ENCODE measurements at regions not wholly inside any gene's neighbourhood (a gene's known extent, or its start where the extent isn't known, plus 50 kb on each side); places are given as distances from the start of the nearest gene placed in this dataset.

GRCh38 chr13:22014469-22014868 is 343.6 kb downstream of the FGF9 start:
- DNase-seq = no peak
- no peaks in the 10 kb centered on the region for H3K9me2 ChIP-seq

More at GRCh38 chr13:22014469-22014868, 343.6 kb downstream of the FGF9 start:
- Histone ChIP-seq H3K4me3 (ENCODE audit: low read depth in 2 of 2, low read length in 1 of 2) (no peak overlapping the region), H4K20me1 (ENCODE audit: insufficient read depth) (no peaks in the 10 kb centered on the region), H3K9me3 (no peaks in the 10 kb centered on the region), H3K4me2 (no peak overlapping the region), H3K9ac (no peak overlapping the region), H3K36me3 (replicated peaks in 1 of 2; ENCODE audit: control insufficient read depth in 1 of 2, insufficient read depth in 2 of 2, low read length in 1 of 2) (no peaks in the 10 kb centered on the region), H3K79me2 (ENCODE audit: insufficient read depth) (no peaks in the 10 kb centered on the region), H2AFZ (ENCODE audit: low read depth) (no peak overlapping the region), H3F3A (replicated peaks; ENCODE audit: insufficient read depth) (no peaks in the 10 kb centered on the region), H3K27me3 (ENCODE audit: insufficient read depth) (no peaks in the 10 kb centered on the region), H3K27ac (ENCODE audit: low read depth in 2 of 2, low read length in 1 of 2) (no peak overlapping the region), H3K4me1 (ENCODE audit: control insufficient read depth in 1 of 2, insufficient read depth in 2 of 2, low read depth in 1 of 2, low read length in 1 of 2) (no peaks in the 10 kb centered on the region)
- CTCF ChIA-PET = no interaction called here
- TF ChIP-seq NFIC (IDR thresholded peaks at IDR 0.05; ENCODE audit: borderline replicate concordance) (no peak), SIN3A (IDR thresholded peaks at IDR 0.05; ENCODE audit: borderline replicate concordance, low read depth, low read length) (no peak), RCOR1 (IDR thresholded peaks at IDR 0.05; ENCODE audit: low read length) (no peak), SMC3 (IDR thresholded peaks at IDR 0.05; ENCODE audit: low read depth, low read length) (no peak), EP300 (IDR thresholded peaks at IDR 0.05; ENCODE audit: borderline replicate concordance in 1 of 2, low read depth in 1 of 2, low read length in 1 of 2) (no peak), RAD21 (IDR thresholded peaks at IDR 0.05; ENCODE audit: low read length) (no peak), MXI1 (IDR thresholded peaks at IDR 0.05; ENCODE audit: low read depth, low read length) (no peak), FOSL2 (IDR thresholded peaks at IDR 0.05; ENCODE audit: borderline replicate concordance, low read depth) (no peak), TEAD4 (IDR thresholded peaks at IDR 0.05; ENCODE audit: borderline replicate concordance, insufficient read depth) (no peak), USF2 (IDR thresholded peaks at IDR 0.05; ENCODE audit: borderline replicate concordance, low read depth, low read length) (no peak), ZBTB33 (IDR thresholded peaks at IDR 0.05; ENCODE audit: borderline replicate concordance, low read depth) (no peak), GABPA (IDR thresholded peaks at IDR 0.05; ENCODE audit: low read depth) (no peak), MAX (IDR thresholded peaks at IDR 0.05; ENCODE audit: low read depth) (no peak), USF1 (IDR thresholded peaks at IDR 0.05; ENCODE audit: borderline replicate concordance, low read depth) (no peak), GATA2 (CRISPR knock-in tag; IDR thresholded peaks at IDR 0.05) (no peak), RFX5 (IDR thresholded peaks at IDR 0.05; ENCODE audit: low read length) (no peak)
- 5% methylated on average over 6 of the region's 6 CpGs for WGBS (ENCODE audit: low lambda C conversion rate)
- POLR2A ChIA-PET = no interaction called here

Measured in SK-N-SH (cell line).